Activated CD4-positive, alpha-beta memory T cell treated with anti-CD3 and anti-CD28 coated beads for 36 hours (primary cell): ENCODE measurements at regions not wholly inside any gene's neighbourhood (a gene's known extent, or its start where the extent isn't known, plus 50 kb on each side); places are given as distances from the start of the nearest gene placed in this dataset.
"Not testable (repeated sequence)": the region's sequence is repeated elsewhere in the genome, so short reads cannot be mapped to it uniquely, and the experiment has no call there.

Experiments
- CTCF ChIA-PET: fragments of 350-600 bp; sonication (Branson Sonifier 250); formaldehyde crosslinking; loops from one replicate; lab custom pipeline; 2021; ENCODE audit warnings: antibody characterized with exemption, inconsistent platforms; lab: Charles Lee
- POLR2A ChIA-PET: fragments of 350-600 bp; sonication (Branson Sonifier 250); formaldehyde crosslinking; loops from one replicate; lab custom pipeline; 2021; ENCODE audit warnings: antibody characterized with exemption; lab: Charles Lee
- DNase-seq: peaks from one replicate; pipeline ENCODE4 v3.0.0-alpha.2; 2020
- H3K27ac Mint-ChIP-seq: one replicate; pipeline ENCODE4 v1.8.0; 2021; ENCODE audit warnings: mixed read lengths
- H3K27me3 Mint-ChIP-seq: one replicate; pipeline ENCODE4 v1.8.0; 2021; ENCODE audit warnings: mixed read lengths
- H3K36me3 Mint-ChIP-seq: one replicate; pipeline ENCODE4 v1.8.0; 2021; ENCODE audit warnings: mixed read lengths
- H3K4me1 Mint-ChIP-seq: one replicate; pipeline ENCODE4 v1.8.0; 2021; ENCODE audit warnings: low read depth, mixed read lengths
- H3K4me3 Mint-ChIP-seq: one replicate; pipeline ENCODE4 v1.8.0; 2021; ENCODE audit warnings: mild to moderate bottlenecking, mixed read lengths
- H3K9me3 Mint-ChIP-seq: one replicate; pipeline ENCODE4 v1.8.0; 2021; ENCODE audit warnings: mixed read lengths
- intact Hi-C: fragments of 100-400 bp; cut with micrococcal nuclease; formaldehyde crosslinking; loops from one replicate; pipeline ENCODE4 v1.15.1; 2023

DNA sequence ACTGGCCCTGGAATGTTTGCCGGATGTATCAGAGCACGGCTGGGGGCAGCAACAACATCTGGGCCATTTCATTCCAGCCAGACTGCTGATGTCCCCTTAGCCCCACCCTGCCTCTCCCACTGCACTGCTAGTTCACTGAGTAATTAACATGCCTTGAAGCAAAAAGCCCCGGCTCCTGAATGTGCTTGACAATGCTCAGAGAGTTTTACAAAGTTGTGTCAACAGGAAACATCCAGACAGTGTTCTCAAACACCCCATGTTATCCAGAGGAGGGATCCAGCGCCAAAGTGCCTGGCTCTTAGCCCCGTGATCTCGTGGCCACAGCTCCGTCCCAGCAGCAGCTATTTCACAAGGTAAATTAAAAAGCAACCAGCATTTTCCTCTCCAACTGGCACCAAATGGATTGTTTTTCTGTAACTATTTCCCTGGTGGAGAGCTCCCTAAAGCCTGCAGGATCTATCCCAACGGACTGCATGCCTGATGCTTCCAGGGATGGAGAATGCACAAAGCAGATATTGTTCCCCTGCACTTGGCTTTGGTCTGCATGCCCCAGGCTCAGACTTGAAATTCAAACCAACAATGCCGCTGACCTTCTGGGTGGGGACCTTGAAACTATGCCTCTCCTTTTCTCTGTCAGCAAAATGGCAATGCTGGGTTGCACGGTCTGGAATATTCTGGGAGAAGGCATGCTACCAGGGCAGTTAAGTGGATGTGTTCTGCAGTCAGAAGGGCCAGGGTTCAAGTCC lies 115.6 kb upstream of the CDH5 start:
- Mint-ChIP-seq H3K27me3 (peaks cover 7% of the 10 kb centered on the region), H3K4me1 (no peaks in the 10 kb centered on the region), H3K4me3 (no peak overlapping the region), H3K36me3 (no peaks in the 10 kb centered on the region), H3K27ac (no peak overlapping the region), H3K9me3 (no peaks in the 10 kb centered on the region)
- intact Hi-C loops = no loop called here
- ChIA-PET POLR2A (no interaction called here), CTCF (no interaction called here)
- DNase-seq = no peak

DNA sequence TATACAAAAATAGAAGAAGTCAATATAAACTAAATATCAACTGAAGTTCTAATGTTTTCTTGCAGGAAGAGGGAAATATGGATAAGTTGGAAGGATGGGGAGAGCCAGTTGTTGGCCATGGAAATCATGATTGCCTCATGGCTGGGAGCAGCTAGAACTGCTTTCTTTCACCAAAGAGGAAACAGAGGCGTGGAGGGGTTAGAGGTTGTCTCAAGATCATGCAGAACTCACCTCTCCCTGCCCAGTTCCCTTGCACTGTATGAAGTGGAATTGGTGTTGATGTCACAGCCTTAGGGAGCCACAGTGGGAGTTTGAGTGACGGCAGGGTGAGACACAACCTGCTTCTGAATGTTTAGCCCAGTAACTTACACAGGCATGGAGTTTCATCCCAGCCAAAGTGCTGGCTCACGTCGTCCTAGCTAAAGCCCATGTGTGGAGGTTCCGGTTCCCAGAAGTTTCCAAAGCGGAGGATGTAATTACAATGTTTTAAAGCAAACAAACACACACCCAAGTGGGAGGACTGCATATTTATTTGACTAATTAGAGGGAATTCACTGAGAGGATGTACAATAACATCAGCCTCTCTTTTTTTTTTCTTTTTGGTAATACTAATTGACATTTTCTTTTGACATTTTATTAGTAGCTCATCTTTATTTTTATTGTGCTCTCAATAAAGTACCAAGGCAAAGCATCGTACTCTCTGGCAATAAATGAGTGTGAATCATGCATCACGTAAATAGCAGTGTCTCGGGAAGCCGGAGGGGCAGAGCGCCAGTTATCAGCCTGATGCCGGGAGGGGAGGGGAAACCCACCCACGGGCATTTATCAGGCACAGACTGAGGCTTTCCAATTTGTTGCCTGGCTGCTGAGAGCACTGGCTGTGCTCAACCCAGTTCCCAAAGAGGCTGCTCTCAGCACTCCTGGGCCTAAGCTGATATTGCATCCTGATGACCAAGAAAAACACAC lies 118.7 kb upstream of the CDH5 start:
- Mint-ChIP-seq H3K27ac (no peak overlapping the region), H3K27me3 (peaks cover 7% of the 10 kb centered on the region), H3K36me3 (no peaks in the 10 kb centered on the region), H3K4me1 (no peaks in the 10 kb centered on the region), H3K4me3 (no peak overlapping the region), H3K9me3 (no peaks in the 10 kb centered on the region)
- CTCF ChIA-PET = no interaction called here
- POLR2A ChIA-PET = no interaction called here
- intact Hi-C loops = no loop called here
- no peak for DNase-seq

DNA sequence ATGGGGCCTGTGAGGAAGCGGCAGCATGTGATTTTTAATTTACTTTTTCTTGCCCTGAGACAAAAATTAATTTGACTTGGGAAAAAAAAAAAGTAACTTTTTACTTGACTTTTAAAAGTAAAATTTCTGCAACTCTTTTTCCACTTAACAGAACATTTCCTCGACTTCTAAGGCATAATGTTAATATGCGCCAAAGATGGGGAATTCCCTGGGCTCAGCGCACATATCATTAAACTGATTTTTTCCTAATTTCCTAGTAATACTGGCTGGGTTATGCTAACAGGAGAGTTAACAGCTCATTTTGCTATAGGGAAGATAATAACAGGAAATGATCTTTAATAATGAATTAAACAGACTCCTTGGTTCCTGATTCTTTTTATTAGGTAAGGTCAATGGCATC lies 120.6 kb upstream of the CDH5 start:
- intact Hi-C loops = no loop called here
- H3K4me3 Mint-ChIP-seq = no peak overlapping the region
- H3K9me3 Mint-ChIP-seq = no peaks in the 10 kb centered on the region
- no peak overlapping the region for H3K27ac Mint-ChIP-seq
- ChIA-PET POLR2A (no interaction called here), CTCF (interaction anchor here (0.6 kb wide), 1 partner anchor 311 kb away, joined by 4 read pairs; no protein-coding TSS in a partner anchor)
- peaks cover 7% of the 10 kb centered on the region for H3K27me3 Mint-ChIP-seq
- no peaks in the 10 kb centered on the region for H3K36me3 Mint-ChIP-seq
- DNase-seq = no peak
- H3K4me1 Mint-ChIP-seq = no peaks in the 10 kb centered on the region

DNA sequence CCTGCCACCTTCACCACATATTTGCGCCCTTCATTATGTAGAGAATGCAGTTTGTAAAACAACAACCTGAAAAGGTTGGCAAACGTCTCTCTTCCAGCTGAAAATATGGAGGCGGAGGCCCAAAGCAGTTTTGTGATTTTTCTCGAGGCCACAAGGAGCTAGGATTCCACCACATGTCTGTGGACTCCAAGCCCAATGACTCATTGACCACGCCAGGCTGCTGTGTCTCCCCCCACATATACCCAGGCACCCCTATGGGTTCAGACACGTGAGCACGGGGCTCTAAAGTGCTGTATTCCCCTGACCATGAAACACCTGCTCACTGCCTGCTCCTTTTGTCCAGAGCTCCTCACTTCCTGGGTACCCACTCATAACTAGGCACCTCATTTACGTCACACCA lies 121.4 kb upstream of the CDH5 start:
- H3K4me1 Mint-ChIP-seq = no peaks in the 10 kb centered on the region
- ChIA-PET POLR2A (no interaction called here), CTCF (no interaction called here)
- H3K9me3 Mint-ChIP-seq = no peaks in the 10 kb centered on the region
- H3K4me3 Mint-ChIP-seq = no peak overlapping the region
- intact Hi-C loops = no loop called here
- H3K27me3 Mint-ChIP-seq = peaks cover 7% of the 10 kb centered on the region
- no peak overlapping the region for H3K27ac Mint-ChIP-seq
- DNase-seq = no peak
- H3K36me3 Mint-ChIP-seq = no peaks in the 10 kb centered on the region

DNA sequence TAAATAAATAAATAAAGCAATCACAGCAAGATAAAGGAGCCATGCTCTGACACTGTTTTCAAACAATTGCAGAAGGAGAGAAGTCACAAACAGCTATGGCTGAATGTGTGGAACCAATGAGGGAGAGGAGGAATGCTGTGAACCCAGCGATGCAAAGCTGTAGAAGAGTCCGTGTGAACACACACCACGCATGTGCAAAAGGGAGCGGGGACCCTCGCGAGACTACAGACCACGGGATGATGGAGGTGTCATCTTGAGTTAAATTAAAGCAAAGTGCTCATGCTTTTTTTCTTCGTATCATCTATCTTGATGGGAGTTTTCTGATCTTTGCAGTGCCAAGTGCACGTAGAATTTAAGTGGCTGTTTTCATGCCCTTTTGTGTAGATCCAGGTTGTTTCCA lies 123.8 kb upstream of the CDH5 start:
- Mint-ChIP-seq H3K4me1 (no peaks in the 10 kb centered on the region), H3K4me3 (no peak overlapping the region), H3K9me3 (peaks cover 3% of the 10 kb centered on the region), H3K36me3 (no peaks in the 10 kb centered on the region), H3K27me3 (peaks cover 7% of the 10 kb centered on the region), H3K27ac (no peak overlapping the region)
- POLR2A ChIA-PET = no interaction called here
- intact Hi-C loops = no loop called here
- CTCF ChIA-PET = no interaction called here
- no peak for DNase-seq

DNA sequence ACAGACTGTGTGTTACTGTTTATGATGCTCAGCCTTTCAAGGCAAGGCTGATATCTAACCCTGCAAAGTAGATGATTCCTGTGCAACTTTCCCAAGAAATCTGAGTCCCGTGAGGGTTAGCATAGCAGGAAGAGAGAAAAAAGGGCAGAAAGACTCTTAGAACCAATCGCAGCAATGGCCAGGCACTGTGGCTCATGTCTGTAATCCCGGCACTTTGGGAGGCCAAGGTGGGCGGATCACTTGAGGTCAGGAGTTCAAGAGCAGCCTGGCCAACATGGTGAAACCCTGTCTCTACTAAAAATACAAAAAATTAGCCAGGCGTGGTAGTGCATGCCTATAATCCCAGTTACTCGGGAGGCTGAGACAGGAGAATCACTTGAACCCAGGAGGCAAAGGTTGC lies 124.3 kb upstream of the CDH5 start:
- intact Hi-C loops, H3K27me3 Mint-ChIP-seq, CTCF ChIA-PET, H3K9me3 Mint-ChIP-seq, POLR2A ChIA-PET, H3K36me3 Mint-ChIP-seq, H3K4me3 Mint-ChIP-seq, DNase-seq, H3K27ac Mint-ChIP-seq, H3K4me1 Mint-ChIP-seq: not testable (repeated sequence)

DNA sequence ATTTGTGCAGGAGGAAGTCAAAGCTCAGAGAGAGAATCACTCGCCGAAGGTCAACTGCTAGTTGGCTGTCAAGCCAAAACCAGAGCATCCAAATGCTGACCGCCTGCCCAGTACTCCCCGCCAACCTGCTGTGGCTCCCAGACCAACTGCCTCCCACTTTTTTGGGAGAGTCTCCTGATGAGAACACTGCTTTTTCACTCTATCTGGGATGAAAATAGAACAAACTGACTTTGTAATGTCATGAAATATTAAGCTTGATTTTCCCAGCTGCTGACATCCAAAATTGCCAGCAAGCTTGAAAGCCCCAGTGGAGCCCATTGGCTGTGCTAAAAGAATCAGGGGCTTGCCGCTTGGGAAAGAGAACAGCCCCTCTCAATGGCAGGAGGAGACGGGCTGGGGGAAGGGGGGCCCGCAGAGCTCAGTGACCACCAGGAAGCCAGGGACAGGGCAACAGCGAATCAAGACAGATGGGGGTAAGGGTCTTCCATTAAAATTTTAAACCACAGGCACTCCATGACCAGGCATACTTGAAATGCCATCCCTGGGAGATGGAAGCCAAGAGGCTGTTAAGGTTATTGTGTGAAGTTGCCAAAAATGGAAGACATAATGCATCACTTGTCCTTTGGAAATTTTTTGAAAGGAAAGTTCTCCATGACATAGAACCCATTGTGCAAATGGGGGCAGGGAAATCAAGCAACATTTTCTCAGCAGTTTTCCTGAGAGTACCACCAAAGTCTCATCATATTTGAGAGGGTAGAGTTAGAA lies 125.7 kb upstream of the CDH5 start:
- Mint-ChIP-seq H3K9me3 (peaks cover 3% of the 10 kb centered on the region), H3K27me3 (peaks cover 7% of the 10 kb centered on the region), H3K4me1 (no peaks in the 10 kb centered on the region), H3K27ac (no peak overlapping the region), H3K36me3 (no peaks in the 10 kb centered on the region), H3K4me3 (no peak overlapping the region)
- POLR2A ChIA-PET = no interaction called here
- DNase-seq = no peak
- intact Hi-C loops = no loop called here
- CTCF ChIA-PET = no interaction called here

DNA sequence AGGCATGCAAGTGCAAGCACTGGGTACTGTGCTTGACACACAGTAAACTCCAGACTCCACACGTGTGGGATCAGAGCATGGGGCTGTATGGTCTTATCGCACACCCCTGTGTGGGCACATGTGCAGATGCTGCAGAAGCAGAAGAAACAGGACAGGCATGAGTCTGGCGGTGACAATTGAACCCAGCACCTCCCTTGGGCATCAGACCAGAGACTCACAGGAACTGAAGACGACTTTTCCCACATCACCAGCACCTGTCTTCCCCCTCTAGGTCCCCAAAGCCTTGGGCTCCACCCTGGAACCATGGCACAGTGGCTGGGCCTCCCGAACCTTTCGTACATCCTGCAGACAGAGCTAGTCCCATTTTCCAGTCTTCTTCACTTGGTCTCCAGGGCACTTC lies 126.4 kb upstream of the CDH5 start:
- POLR2A ChIA-PET = no interaction called here
- no peak overlapping the region for H3K27ac Mint-ChIP-seq

DNA sequence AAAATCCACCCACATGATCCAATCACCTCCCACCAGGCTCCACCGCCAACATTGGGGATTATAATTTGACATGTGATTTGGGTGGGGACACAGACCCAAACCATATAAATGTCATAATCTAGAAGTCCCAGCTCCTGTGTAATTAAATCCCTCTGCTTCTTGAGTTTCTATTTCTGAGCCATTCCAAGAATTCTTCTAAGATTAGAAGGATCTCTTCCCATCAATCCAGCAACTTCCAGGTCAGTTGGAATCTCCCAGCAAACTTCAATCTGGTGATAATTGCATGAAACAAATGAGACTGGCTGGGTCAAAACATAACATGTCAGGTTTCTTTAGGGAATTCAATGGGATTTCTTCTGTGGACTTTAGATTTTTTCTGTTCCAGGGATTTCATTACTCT lies 127.8 kb upstream of the CDH5 start:
- Mint-ChIP-seq H3K4me1 (no peaks in the 10 kb centered on the region), H3K27ac (no peak overlapping the region), H3K9me3 (peaks cover 3% of the 10 kb centered on the region), H3K4me3 (no peak overlapping the region), H3K27me3 (peaks cover 5% of the 10 kb centered on the region), H3K36me3 (no peaks in the 10 kb centered on the region)
- POLR2A ChIA-PET = no interaction called here
- DNase-seq = no peak
- CTCF ChIA-PET = no interaction called here
- intact Hi-C loops = no loop called here

More for the DNA sequence above, 126.4 kb upstream of the CDH5 start:
- DNase-seq = no peak
- CTCF ChIA-PET = no interaction called here
- H3K36me3 Mint-ChIP-seq = no peaks in the 10 kb centered on the region
- no peaks in the 10 kb centered on the region for H3K4me1 Mint-ChIP-seq
- H3K9me3 Mint-ChIP-seq = peaks cover 3% of the 10 kb centered on the region
- intact Hi-C loops = no loop called here
- H3K27me3 Mint-ChIP-seq = peaks cover 7% of the 10 kb centered on the region
- no peak overlapping the region for H3K4me3 Mint-ChIP-seq

DNA sequence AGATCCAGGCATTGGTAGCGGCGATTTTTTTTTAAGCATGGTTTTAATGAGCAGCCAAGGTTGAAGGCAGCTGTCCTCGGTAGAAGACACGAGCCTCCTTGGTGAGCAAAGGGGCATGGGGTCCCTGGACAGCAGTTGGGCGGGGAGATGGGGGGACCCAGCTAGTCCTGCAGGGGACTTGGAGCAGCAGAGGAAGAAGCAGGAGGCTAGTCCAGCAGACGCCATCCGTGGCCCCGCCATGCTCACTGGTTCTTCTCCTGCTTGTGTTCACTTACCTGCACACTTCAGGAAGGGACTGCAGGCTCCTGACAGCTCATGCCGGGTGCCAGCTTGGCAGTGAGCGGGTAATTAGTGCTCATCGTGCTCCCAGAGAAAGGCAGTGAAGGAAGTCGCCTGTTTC lies 130.2 kb upstream of the CDH5 start:
- no peak for DNase-seq
- H3K27ac Mint-ChIP-seq = no peak overlapping the region
- POLR2A ChIA-PET = no interaction called here
- no peak overlapping the region for H3K4me3 Mint-ChIP-seq
- H3K36me3 Mint-ChIP-seq = no peaks in the 10 kb centered on the region
- no peaks in the 10 kb centered on the region for H3K4me1 Mint-ChIP-seq
- peaks cover 3% of the 10 kb centered on the region for H3K9me3 Mint-ChIP-seq
- H3K27me3 Mint-ChIP-seq = peaks cover 7% of the 10 kb centered on the region
- CTCF ChIA-PET = no interaction called here
- intact Hi-C loops = no loop called here

DNA sequence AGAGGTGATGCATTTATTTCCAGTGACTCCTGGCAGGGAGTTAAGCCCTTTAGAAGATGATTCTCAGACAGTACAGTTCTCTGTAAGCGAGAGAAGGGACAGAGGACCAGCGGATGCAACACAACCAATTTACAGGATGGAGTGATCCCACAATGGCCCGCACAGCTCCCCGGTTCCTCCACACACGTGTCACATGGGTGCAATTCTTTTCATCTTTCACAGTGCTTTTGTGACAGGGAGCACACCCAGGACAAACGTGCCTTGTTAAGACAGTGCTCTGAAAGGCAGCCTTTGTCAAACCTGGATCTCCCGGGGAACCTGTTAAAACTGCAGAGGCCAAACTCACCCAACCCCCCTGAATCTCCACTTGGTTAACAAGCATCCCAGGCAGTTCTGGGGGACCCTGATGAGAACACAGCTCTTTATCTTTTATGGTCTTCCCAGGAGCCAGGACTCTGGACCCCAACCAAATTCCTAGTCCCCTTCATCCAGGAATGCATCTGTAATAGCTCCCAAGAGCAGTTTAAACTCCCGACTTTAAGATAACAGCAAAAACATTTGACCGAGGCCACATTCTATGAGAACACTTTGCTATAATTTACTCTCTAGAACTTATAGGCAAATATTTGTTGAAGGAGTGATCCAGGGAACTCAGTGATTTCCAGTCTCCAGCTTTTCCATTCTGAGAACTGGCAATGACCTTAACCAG lies 134.9 kb upstream of the CDH5 start:
- CTCF ChIA-PET = no interaction called here
- H3K4me3 Mint-ChIP-seq = no peak overlapping the region
- POLR2A ChIA-PET = no interaction called here
- H3K27ac Mint-ChIP-seq = no peak overlapping the region
- H3K9me3 Mint-ChIP-seq = no peaks in the 10 kb centered on the region
- peaks cover 18% of the 10 kb centered on the region for H3K27me3 Mint-ChIP-seq
- H3K36me3 Mint-ChIP-seq = no peaks in the 10 kb centered on the region
- H3K4me1 Mint-ChIP-seq = peaks cover 2% of the 10 kb centered on the region
- intact Hi-C loops = no loop called here
- no peak for DNase-seq

DNA sequence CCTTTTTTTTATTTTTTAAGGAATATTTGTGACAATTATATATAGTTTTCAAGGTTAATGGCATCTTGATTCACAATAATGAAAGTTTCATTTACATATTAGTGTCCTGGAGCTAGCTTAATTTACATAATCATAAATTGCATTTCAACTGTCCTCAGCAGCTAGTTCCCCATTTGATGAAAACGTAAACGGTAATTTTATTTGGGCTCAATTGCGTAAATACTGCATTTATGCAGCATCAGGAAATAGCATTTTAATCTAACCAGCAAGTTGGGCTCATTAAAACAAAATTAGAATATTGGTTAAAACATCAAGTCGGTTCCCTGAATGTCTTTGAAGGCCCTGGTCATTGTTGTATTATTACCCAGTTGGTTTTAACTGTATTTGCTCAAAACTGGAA lies 136.8 kb upstream of the CDH5 start:
- Mint-ChIP-seq H3K36me3 (no peaks in the 10 kb centered on the region), H3K4me1 (peaks cover 2% of the 10 kb centered on the region), H3K27me3 (peaks cover 21% of the 10 kb centered on the region), H3K4me3 (no peak overlapping the region), H3K27ac (no peak overlapping the region), H3K9me3 (no peaks in the 10 kb centered on the region)
- ChIA-PET POLR2A (no interaction called here), CTCF (interaction anchor here (0.6 kb wide), 1 partner anchor 1314 kb away, joined by 3 read pairs; no protein-coding TSS in a partner anchor)
- intact Hi-C loops = no loop called here
- DNase-seq = no peak
